Upper lobe of left lung (tissue), 4 donors: ENCODE measurements at regions not wholly inside any gene's neighbourhood (a gene's known extent, or its start where the extent isn't known, plus 50 kb on each side); places are given as distances from the start of the nearest gene placed in this dataset.

Source experiments
- CTCF ChIP-seq, 6 experiments: fragments of 450-650 bp in 4 of 6; fragments of 200-600 bp in 2 of 6; sonication (generic) in 2 of 6; IDR thresholded peaks; one replicate each; pipeline ENCODE4 v1.5.1; 2016 to 2019; ENCODE audit warnings: antibody characterized with exemption in 6 of 6
- EP300 ChIP-seq, 4 donors: sonication (generic); formaldehyde crosslinking; IDR thresholded peaks; one replicate each; pipeline ENCODE4 v1.5.1; 2017; ENCODE audit warnings: antibody characterized with exemption in 4 of 4, control low read depth in 2 of 4
- POLR2A ChIP-seq, 4 donors: fragments of 450-650 bp; IDR thresholded peaks; one replicate each; pipeline ENCODE4 v1.5.1; 2016 to 2017; ENCODE audit warnings: antibody characterized with exemption in 4 of 4, mild to moderate bottlenecking in 2 of 4

DNA sequence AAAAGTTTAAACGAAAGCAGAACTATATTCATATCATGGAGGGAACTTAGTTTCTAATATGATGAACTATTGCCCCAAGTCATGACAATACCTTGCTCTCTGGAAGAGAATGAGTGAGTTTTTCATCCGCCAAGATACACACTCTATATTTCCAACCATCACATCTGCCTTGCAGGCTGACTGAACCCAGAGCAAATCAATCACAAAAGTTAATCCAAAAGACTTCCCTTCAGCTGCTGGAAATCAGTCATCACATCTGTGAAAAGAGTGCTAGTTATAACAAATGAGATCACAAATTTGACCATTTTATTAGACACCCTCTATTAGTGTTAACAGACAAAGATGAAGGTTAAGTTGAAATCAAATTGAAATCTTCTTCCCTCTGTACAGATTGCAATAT is 261.7 kb upstream of the PRKCQ start:
- no peak for TF ChIP-seq CTCF (IDR thresholded peaks at IDR 0.05)
- no peak for TF ChIP-seq EP300 (IDR thresholded peaks at IDR 0.05)
- TF ChIP-seq POLR2A (IDR thresholded peaks at IDR 0.05) = no peak
